Uterus (tissue), 2 donors: ENCODE measurements at regions not wholly inside any gene's neighbourhood (a gene's known extent, or its start where the extent isn't known, plus 50 kb on each side); places are given as distances from the start of the nearest gene placed in this dataset.

Experiments
- CTCF ChIP-seq, 4 experiments: fragments of 200-600 bp in 2 of 4; fragments of 450-650 bp in 2 of 4; sonication (generic) in 2 of 4; IDR thresholded peaks; one replicate each; pipeline ENCODE4 v1.5.1; 2016 to 2019; ENCODE audit warnings: antibody characterized with exemption in 4 of 4, mild to moderate bottlenecking in 2 of 4, moderate library complexity in 1 of 4
- POLR2A ChIP-seq, 2 donors: fragments of 450-650 bp; IDR thresholded peaks; one replicate each; pipeline ENCODE4 v1.6.1; 2016; ENCODE audit warnings: antibody characterized with exemption in 2 of 2, mild to moderate bottlenecking in 1 of 2, moderate library complexity in 1 of 2

GRCh38 chr6:100118301-100118700, 124.3 kb upstream of the MCHR2 start:
- TF ChIP-seq POLR2A (IDR thresholded peaks at IDR 0.05) (no peak), CTCF (IDR thresholded peaks at IDR 0.05) (no peak)
